ENCODE measurements at regions not wholly inside any gene's neighbourhood (a gene's known extent, or its start where the extent isn't known, plus 50 kb on each side); places are given as distances from the start of the nearest gene placed in this dataset.

- no peaks in the 10 kb centered on the region for H3K4me1 ChIP-seq (ENCODE audit: low read depth)
- TF ChIP-seq CTCF (IDR thresholded peaks at IDR 0.05), result no peak
- no peaks in the 10 kb centered on the region for H3K9me3 ChIP-seq
- no peak overlapping the region for H3K4me3 ChIP-seq
- no peak for ATAC-seq
- intact Hi-C loops (cut with DNase I, micrococcal nuclease), result no loop called here
- H3K36me3 ChIP-seq (ENCODE audit: low read depth), result no peaks in the 10 kb centered on the region
- DNase-seq, result no peak
Observed at GRCh38 chr6:126553854-126554253, 213.9 kb downstream of the CENPW start.

GRCh38 chr6:126570507-126570906 is 230.6 kb downstream of the CENPW start:
- Histone ChIP-seq H3K9me3 (no peaks in the 10 kb centered on the region), H3K4me3 (no peak overlapping the region), H3K36me3 (ENCODE audit: low read depth) (no peaks in the 10 kb centered on the region), H3K4me1 (ENCODE audit: low read depth) (no peaks in the 10 kb centered on the region)
- DNase-seq (no peak), ATAC-seq (no peak)
- intact Hi-C loops (cut with DNase I, micrococcal nuclease), result no loop called here
- TF ChIP-seq CTCF (IDR thresholded peaks at IDR 0.05), result no peak

- no peak overlapping the region for H3K4me3 ChIP-seq
- H3K9me3 ChIP-seq, result no peaks in the 10 kb centered on the region
- no peaks in the 10 kb centered on the region for H3K36me3 ChIP-seq (ENCODE audit: low read depth)
- DNase-seq, result no peak
- intact Hi-C loops (cut with DNase I, micrococcal nuclease), result no loop called here
- H3K4me1 ChIP-seq (ENCODE audit: low read depth), result no peaks in the 10 kb centered on the region
- no peak for TF ChIP-seq CTCF (IDR thresholded peaks at IDR 0.05)
- ATAC-seq, result no peak
Observed at GRCh38 chr6:126574301-126574700, 234.4 kb downstream of the CENPW start.

- no peak overlapping the region for H3K4me3 ChIP-seq
- ATAC-seq, result no peak
- TF ChIP-seq CTCF (IDR thresholded peaks at IDR 0.05), result no peak
- H3K36me3 ChIP-seq (ENCODE audit: low read depth), result no peaks in the 10 kb centered on the region
- H3K9me3 ChIP-seq, result no peaks in the 10 kb centered on the region
- H3K4me1 ChIP-seq (ENCODE audit: low read depth), result no peaks in the 10 kb centered on the region
- DNase-seq, result no peak
- intact Hi-C loops (cut with DNase I, micrococcal nuclease), result no loop called here
Observed at GRCh38 chr6:126581316-126581715, 241.4 kb downstream of the CENPW start.

GRCh38 chr6:126600258-126600916 is 260.5 kb downstream of the CENPW start:
- H3K9me3 ChIP-seq, result no peaks in the 10 kb centered on the region
- H3K36me3 ChIP-seq (ENCODE audit: low read depth), result no peaks in the 10 kb centered on the region
- ATAC-seq (no peak), DNase-seq (no peak)
- intact Hi-C loops (cut with DNase I, micrococcal nuclease), result no loop called here
- TF ChIP-seq CTCF (IDR thresholded peaks at IDR 0.05), result no peak
- H3K4me1 ChIP-seq (ENCODE audit: low read depth), result no peaks in the 10 kb centered on the region
- H3K4me3 ChIP-seq, result no peak overlapping the region

- no peaks in the 10 kb centered on the region for H3K36me3 ChIP-seq (ENCODE audit: low read depth)
- H3K4me1 ChIP-seq (ENCODE audit: low read depth), result no peaks in the 10 kb centered on the region
- H3K9me3 ChIP-seq, result no peaks in the 10 kb centered on the region
- TF ChIP-seq CTCF (IDR thresholded peaks at IDR 0.05), result no peak
- no peak for ATAC-seq
- no peak for DNase-seq
- no peak overlapping the region for H3K4me3 ChIP-seq
- intact Hi-C loops (cut with DNase I, micrococcal nuclease), result no loop called here
Observed at GRCh38 chr6:126603410-126603809, 263.5 kb downstream of the CENPW start.
